ENCODE measurements at regions not wholly inside any gene's neighbourhood (a gene's known extent, or its start where the extent isn't known, plus 50 kb on each side); places are given as distances from the start of the nearest gene placed in this dataset.

DNA sequence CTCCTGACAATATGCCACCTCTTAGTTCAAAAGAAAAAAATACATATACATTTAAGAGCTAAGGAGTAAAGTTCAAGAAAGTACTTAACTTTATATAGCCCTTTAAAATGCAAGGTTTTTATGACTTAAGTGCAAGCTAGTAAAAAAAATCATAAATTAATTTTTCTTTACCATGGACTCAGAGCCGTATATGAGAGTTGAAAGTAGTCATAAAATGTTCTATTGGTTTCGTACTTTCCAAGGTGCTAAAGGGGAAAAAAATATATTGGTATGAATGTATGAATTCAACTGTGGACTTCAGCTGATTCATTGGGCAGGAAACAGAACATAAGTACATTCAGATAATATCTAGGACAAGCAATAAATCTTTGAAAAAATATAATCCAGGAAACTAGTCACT is 869.8 kb upstream of the AGA start:
- H3K4me2 ChIP-seq (ENCODE audit: low read depth, low read length): no peak overlapping the region
- FAIRE-seq (no peak), ATAC-seq (no peak), DNase-seq (ENCODE audit: low spot score) (no peak)
- no peaks in the 10 kb centered on the region for H3K79me2 ChIP-seq (ENCODE audit: insufficient read depth, low read length)
- H3K4me1 ChIP-seq (ENCODE audit: insufficient read depth, low read length): no peaks in the 10 kb centered on the region
- H4K20me1 ChIP-seq (ENCODE audit: insufficient read depth, low read length): no peaks in the 10 kb centered on the region
- WGBS (ENCODE audit: low lambda C conversion rate): 3% methylated on average over 2 of the region's 2 CpGs
- H3K9me3 ChIP-seq (ENCODE audit: low read length): no peaks in the 10 kb centered on the region
- no TSS peak for BruUV-seq (replicated peaks)
- no peak overlapping the region for H3K27ac ChIP-seq (ENCODE audit: extremely low read length, insufficient read depth, low read length)
- no peaks in the 10 kb centered on the region for H3K27me3 ChIP-seq (ENCODE audit: control insufficient read depth in 1 of 2, insufficient read depth in 2 of 2, low read length in 2 of 2)
- no peak overlapping the region for H3K9ac ChIP-seq (ENCODE audit: insufficient read depth, low read depth, low read length)
- TF ChIP-seq REPIN1 (CRISPR knock-in tag; IDR thresholded peaks at IDR 0.05; ENCODE audit: borderline replicate concordance, low read depth): no peak
- no peak for TF ChIP-seq ZNF207 (IDR thresholded peaks at IDR 0.05; ENCODE audit: borderline replicate concordance)
- TF ChIP-seq PHF8 (CRISPR knock-in tag; IDR thresholded peaks at IDR 0.05): no peak
- no peak for TF ChIP-seq ZEB1 (IDR thresholded peaks at IDR 0.05; ENCODE audit: insufficient replicate concordance, low read depth)
- TF ChIP-seq, protein P1, sequence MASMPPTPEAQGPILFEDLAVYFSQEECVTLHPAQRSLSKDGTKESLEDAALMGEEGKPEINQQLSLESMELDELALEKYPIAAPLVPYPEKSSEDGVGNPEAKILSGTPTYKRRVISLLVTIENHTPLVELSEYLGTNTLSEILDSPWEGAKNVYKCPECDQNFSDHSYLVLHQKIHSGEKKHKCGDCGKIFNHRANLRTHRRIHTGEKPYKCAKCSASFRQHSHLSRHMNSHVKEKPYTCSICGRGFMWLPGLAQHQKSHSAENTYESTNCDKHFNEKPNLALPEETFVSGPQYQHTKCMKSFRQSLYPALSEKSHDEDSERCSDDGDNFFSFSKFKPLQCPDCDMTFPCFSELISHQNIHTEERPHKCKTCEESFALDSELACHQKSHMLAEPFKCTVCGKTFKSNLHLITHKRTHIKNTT (CRISPR knock-in tag; IDR thresholded peaks at IDR 0.05): no peak
- TF ChIP-seq ZNF792 (CRISPR knock-in tag; IDR thresholded peaks at IDR 0.05): no peak
- TF ChIP-seq, protein P2, sequence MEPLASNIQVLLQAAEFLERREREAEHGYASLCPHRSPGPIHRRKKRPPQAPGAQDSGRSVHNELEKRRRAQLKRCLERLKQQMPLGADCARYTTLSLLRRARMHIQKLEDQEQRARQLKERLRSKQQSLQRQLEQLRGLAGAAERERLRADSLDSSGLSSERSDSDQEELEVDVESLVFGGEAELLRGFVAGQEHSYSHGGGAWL (CRISPR knock-in tag; IDR thresholded peaks at IDR 0.05): no peak
- TF ChIP-seq, protein P3, sequence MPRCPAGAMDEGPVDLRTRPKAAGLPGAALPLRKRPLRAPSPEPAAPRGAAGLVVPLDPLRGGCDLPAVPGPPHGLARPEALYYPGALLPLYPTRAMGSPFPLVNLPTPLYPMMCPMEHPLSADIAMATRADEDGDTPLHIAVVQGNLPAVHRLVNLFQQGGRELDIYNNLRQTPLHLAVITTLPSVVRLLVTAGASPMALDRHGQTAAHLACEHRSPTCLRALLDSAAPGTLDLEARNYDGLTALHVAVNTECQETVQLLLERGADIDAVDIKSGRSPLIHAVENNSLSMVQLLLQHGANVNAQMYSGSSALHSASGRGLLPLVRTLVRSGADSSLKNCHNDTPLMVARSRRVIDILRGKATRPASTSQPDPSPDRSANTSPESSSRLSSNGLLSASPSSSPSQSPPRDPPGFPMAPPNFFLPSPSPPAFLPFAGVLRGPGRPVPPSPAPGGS (CRISPR knock-in tag; IDR thresholded peaks at IDR 0.05): no peak
- TF ChIP-seq, protein P4, sequence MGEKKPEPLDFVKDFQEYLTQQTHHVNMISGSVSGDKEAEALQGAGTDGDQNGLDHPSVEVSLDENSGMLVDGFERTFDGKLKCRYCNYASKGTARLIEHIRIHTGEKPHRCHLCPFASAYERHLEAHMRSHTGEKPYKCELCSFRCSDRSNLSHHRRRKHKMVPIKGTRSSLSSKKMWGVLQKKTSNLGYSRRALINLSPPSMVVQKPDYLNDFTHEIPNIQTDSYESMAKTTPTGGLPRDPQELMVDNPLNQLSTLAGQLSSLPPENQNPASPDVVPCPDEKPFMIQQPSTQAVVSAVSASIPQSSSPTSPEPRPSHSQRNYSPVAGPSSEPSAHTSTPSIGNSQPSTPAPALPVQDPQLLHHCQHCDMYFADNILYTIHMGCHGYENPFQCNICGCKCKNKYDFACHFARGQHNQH (CRISPR knock-in tag; IDR thresholded peaks at IDR 0.05): no peak
- TF ChIP-seq, protein P5, sequence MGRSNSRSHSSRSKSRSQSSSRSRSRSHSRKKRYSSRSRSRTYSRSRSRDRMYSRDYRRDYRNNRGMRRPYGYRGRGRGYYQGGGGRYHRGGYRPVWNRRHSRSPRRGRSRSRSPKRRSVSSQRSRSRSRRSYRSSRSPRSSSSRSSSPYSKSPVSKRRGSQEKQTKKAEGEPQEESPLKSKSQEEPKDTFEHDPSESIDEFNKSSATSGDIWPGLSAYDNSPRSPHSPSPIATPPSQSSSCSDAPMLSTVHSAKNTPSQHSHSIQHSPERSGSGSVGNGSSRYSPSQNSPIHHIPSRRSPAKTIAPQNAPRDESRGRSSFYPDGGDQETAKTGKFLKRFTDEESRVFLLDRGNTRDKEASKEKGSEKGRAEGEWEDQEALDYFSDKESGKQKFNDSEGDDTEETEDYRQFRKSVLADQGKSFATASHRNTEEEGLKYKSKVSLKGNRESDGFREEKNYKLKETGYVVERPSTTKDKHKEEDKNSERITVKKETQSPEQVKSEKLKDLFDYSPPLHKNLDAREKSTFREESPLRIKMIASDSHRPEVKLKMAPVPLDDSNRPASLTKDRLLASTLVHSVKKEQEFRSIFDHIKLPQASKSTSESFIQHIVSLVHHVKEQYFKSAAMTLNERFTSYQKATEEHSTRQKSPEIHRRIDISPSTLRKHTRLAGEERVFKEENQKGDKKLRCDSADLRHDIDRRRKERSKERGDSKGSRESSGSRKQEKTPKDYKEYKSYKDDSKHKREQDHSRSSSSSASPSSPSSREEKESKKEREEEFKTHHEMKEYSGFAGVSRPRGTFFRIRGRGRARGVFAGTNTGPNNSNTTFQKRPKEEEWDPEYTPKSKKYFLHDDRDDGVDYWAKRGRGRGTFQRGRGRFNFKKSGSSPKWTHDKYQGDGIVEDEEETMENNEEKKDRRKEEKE (IDR thresholded peaks at IDR 0.05): no peak
- no peak for TF ChIP-seq ZNF556 (CRISPR knock-in tag; IDR thresholded peaks at IDR 0.05; ENCODE audit: borderline replicate concordance)
- no peak for TF ChIP-seq ZNF614 (CRISPR knock-in tag; IDR thresholded peaks at IDR 0.05; ENCODE audit: borderline replicate concordance)
- TF ChIP-seq ZNF564 (CRISPR knock-in tag; IDR thresholded peaks at IDR 0.05): no peak
- no peak for TF ChIP-seq ZNF530 (CRISPR knock-in tag; IDR thresholded peaks at IDR 0.05; ENCODE audit: low read depth)
- TF ChIP-seq CEBPG (CRISPR knock-in tag; IDR thresholded peaks at IDR 0.05): no peak
- TF ChIP-seq ZNF773 (CRISPR knock-in tag; IDR thresholded peaks at IDR 0.05; ENCODE audit: borderline replicate concordance): no peak
- TF ChIP-seq ZNF883 (CRISPR knock-in tag; IDR thresholded peaks at IDR 0.05; ENCODE audit: not compliant biosample characterization): no peak
- ChIA-PET POLR2A (no interaction called here), CTCF (ENCODE audit: low intra/inter-chr PET ratio, low total read pairs) (no interaction called here)
- H3K36me3 ChIP-seq (replicated peaks in 1 of 2; ENCODE audit: control insufficient read depth in 1 of 2, insufficient read depth in 2 of 2, low read length in 2 of 2): no peaks in the 10 kb centered on the region
- intact Hi-C loops (cut with micrococcal nuclease; ENCODE audit: unreplicated experiment): no loop called here
- no peak overlapping the region for H3K4me3 ChIP-seq (replicated peaks in 1 of 3; ENCODE audit: insufficient read depth in 1 of 3, low read depth in 2 of 3, low read length in 3 of 3)
- no peak overlapping the region for H2AFZ ChIP-seq (ENCODE audit: low read length)
- in situ Hi-C loops (cut with HindIII; ENCODE audit: extremely low pct_ligation_motif_present, low pct_unique_long_range_greater_than_20kb): no loop called here

All from HepG2 (cell line).